GM12892 (cell line): ENCODE measurements at regions not wholly inside any gene's neighbourhood (a gene's known extent, or its start where the extent isn't known, plus 50 kb on each side); places are given as distances from the start of the nearest gene placed in this dataset.
"Not testable (repeated sequence)": the region's sequence is repeated elsewhere in the genome, so short reads cannot be mapped to it uniquely, and the experiment has no call there.

Experiments
- DNase-seq: peaks from one replicate; pipeline ENCODE4 v3.0.0; 2011; ENCODE audit not compliant: insufficient read length
- FAIRE-seq: peaks from 2 replicates; lab custom pipeline; 2011; peaks lifted over from hg19 to GRCh38; lab: Jason Lieb, UNC

DNA sequence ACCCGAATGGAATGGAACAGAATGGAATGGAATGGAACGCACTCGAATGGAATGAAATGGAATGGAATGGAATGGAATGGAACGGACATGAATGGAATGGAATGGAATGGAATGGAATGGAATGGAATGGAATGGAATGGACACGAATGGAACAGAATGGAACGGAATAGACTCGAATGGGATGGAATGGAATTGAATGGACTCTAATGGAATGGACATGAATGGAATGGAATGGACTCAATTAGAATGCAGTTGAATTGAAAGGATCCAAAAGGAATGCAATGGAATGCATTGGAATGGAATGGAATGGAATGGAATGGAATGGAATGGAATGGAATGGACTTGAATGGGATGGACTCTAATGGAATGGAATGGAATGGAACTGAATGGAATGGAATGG is 102.2 kb upstream of the FBXO28 start:
- FAIRE-seq, DNase-seq: not testable (repeated sequence)

DNA sequence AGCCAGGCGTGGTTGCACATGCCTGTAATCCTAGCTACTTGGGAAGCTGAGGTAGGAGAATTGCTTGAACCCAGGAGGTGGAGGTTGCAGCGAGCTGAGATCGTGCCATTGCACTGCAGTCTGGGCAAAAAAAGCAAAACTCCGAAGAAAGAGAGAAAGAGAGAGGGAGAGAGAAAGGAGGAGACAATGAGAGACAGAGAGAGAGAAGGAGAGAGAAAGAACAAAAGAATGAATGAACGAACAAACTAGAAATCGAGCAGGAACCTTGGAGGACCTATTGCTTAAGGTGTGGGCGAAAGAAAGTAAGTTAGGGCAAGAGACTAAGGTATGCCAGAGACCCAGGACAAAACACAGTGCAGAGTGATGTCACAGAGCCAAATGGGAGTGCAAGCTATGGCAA is 102.8 kb upstream of the FBXO28 start:
- FAIRE-seq, DNase-seq: not testable (repeated sequence)

DNA sequence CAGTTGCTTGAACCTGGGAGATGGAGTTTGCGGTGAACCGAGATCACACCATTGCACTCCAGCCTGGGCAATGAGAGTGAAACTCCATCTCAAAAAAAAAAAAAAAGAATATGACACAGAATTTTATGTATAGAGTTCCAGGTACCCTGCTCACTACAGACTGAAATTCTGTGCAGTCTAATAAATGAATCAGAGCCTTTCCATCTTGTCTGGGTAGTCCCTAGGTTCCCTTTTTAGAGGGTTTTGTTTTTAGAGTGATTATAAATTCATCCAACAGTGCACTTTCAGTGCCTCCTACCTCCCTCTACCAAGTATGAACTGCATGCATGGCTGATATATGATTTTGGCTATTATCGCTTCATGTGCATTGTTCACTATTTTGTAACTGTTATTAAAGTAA is 107.9 kb upstream of the FBXO28 start:
- FAIRE-seq, DNase-seq: not testable (repeated sequence)

DNA sequence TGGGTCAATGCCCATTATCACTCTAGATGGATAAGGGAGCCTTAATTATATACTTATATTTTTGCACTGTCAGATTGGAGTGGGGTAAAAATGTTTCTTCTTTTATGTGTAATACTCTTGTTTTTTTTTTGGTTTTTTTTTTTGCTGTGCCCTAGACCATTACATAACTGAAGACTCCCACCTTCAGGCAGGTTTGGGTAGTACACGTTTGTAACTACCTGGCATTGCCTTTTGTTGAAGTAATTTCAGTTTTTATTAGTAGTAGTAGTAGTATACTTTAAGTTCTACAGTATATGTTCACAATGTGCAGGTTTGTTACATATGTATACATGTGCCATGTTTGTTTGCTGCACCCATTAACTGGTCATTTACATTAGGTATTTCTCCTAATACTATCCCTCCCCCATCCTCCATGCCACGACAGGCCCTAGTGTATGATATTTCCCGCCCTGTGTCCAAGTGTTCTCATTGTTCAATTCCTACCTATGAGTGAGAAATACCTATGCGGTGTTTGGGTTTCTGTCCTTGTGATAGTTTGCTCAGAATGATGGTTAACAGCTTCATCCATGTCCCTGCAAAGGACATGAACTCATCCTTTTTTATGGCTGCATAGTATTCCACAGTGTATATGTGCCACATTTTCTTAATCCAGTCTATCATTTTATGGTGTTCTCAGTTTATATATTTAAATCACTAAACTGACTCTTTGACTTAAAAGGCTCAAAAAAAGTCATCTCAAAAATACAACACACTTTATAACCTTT is 109.2 kb upstream of the FBXO28 start:
- not testable (repeated sequence) for DNase-seq, FAIRE-seq

DNA sequence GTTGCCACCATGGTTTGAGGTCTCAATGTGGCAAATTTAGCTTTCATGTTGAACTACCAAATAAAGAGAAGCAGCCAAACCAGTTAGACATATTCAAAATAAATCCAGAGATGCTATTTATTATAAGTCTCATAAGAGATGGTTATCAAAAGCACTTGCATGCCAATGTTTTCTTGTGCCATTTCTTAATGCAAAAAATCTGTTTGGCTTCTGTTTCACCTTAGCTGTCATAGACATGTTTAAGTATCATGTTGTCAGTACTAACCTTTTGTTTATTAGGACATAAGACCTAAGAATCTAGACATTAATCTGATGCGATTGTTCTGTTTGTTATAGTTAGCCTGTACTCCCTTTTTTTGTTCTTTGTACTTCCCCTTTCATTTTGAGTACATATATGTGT is 110.0 kb upstream of the FBXO28 start:
- not testable (repeated sequence) for DNase-seq, FAIRE-seq

DNA sequence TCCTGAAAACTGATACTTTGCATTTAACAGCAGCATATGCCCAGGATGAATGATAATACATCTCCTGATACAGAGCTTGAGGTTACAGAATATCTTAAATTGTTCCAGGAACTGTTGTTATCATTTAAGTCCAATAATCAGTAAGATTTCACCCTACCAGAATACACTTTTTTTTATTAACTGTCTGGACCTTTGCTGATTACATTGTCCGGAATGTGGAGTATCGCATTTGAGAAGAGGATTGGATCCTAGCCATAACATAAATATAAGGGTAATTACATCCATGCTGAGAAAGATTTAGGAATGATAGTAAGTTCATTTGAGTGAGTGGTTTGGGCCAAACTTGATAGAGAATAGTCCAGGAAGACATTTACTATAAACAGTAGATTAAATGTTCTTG is 112.2 kb upstream of the FBXO28 start:
- FAIRE-seq, DNase-seq: not testable (repeated sequence)

DNA sequence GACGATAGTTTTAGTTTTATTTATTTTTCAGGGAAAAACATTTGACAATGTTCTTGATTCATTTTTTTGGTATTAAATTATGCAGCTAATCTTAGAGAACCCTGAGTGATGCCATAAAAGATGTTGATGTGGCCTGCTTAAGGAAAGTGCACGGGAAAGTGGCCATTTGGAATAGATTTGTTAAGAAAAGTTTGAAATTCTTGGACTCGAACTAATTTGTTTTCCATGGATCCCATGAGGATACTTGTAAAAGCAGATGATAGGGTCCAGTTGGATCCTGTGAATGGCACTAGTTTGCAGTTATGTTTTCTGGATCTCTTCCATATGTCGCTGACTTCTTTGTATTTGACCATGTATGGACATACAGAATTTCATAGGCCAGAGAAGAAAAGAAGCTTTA is 114.2 kb upstream of the FBXO28 start:
- not testable (repeated sequence) for DNase-seq, FAIRE-seq

DNA sequence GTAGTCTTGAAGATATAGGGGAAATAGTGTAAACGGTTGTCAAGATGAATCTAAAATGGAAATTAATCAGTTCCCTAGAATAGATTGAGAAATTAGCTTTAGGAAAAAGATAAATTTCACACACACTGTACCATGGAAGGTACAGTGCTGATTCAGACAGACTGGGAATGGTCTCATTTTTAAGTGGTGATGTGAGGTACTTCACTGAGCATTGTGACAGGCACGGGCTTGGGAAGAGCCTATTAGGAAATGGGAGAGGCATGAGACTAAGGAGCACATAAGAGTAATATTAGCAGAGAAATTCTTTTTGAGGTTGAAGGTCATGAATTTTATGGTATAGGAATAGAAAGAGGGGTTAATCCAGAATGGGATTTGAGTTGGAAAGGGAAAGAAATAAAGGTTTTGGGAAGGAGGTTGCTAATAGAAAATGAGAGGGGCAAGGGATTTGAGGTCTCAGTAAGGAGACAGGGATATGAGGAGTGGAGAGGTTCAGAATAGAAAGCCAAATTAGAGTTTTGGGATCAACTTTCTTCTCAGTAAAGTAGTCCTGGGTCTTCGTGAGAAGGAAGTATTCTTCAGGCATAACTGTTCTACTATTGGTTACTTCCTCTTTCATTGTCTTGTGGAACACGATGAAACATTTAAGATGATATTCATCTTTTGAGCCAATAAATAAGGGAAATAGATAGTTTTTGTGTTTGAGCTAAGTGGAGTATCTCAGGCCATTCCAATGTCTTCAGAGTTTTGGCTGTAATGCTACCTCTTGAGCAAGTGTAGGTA is 115.0 kb upstream of the FBXO28 start:
- DNase-seq, FAIRE-seq: not testable (repeated sequence)

DNA sequence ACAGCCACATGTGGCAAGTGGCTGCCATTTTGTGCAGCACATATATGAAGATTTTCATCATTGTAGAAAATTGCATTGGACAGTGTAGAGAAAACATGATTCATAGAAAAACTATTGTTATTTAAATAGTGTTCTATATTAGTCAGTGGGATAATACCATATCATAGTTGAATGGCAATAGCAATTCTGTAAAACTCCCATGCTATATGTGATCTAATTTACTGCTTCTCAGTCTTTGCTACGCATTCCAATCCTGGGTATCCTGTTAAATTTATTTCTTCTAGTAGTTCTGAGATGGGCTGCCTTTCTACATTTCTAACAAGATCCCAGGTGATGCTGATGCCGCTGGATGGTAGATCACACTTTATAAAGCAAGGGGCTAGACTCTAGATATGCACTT is 117.5 kb upstream of the FBXO28 start:
- DNase-seq, FAIRE-seq: not testable (repeated sequence)

DNA sequence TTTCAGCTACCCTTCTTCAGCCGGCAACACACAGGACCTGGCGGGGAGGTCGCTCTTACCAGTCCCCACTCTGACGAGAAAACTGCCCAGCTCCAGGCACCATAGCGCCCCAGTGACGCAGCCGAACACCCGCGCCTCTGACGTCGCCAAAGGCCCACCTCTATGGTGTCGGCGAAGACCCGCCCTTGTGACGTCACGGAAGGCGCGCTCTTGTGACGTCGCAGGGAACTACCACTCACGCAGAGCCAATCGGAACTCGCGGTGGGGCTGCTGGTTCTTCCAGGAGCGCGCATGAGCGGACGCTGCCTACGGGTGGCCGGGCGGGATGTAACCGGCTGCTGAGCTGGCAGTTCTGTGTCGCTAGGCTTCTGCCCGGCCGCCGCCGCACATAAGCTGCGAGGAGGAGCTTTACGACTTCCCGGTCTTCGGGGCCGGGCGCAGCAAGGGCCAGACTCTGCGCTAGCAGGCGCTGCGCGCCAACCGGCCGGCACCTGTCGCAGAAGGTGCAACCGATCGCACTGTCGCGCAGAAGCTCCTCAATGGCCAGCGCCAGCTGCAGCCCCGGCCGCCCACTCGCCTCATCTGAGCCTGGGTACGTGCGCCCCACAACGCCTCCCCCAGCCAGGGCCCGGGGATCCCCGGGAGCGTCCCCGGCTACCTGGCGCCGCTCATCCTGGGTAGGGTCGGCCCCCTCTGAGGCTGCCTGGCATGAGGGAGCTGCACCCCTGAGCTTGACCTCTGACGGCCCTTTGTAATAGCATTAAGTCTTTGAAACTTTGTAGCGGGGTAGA is 121.3 kb upstream of the FBXO28 start:
- peak; percentile 83 for FAIRE-seq

DNA sequence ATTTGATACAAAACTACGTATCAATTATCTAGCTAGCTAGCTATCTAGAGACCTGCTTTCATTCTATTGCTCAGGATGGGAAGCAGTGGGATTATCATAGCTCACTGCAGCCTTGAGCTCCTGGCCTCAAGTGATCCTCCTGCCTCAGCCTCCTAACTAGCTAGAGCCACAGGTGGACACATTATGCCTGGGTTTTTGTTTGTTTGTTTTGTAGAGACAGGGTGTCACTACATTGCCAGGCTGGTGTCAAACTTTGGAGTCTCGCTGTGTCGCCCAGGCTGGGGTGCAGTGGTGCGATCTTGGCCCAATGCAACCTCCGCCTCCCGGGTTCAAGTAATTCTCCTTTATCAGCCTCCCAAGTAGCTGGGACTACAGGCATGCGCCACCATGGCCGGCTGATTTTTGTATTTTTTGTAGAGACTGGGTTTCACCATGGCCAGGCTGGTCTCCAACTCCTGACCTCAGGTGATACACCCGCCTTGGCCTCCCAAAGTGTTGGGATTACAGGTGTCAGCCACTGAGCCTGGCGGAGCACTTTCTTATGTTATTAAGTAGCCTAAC is 122.5 kb upstream of the FBXO28 start:
- DNase-seq, FAIRE-seq: not testable (repeated sequence)

More for the DNA sequence above, 121.3 kb upstream of the FBXO28 start:
- peak; percentile 58 for DNase-seq

DNA sequence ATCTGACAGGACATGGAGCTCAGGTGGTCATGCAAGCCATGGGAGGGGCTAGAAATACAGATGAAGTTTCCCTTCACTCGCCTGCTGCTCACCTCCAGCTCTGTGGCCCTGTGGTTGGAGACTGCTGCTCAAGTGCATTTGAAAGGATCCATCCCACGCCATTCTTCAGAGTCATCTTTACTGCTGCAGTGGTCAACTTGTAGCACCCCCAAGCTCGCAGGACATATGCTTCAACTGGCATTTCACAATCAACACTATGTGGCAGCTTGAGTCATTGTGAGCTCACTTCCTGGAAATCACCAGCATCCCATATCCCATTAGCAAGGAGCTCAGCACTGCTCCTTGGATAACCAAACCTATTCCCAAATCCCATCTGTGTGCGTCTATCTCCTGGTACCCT is 116.2 kb upstream of the TP53BP2 start:
- not testable (repeated sequence) for FAIRE-seq, DNase-seq

DNA sequence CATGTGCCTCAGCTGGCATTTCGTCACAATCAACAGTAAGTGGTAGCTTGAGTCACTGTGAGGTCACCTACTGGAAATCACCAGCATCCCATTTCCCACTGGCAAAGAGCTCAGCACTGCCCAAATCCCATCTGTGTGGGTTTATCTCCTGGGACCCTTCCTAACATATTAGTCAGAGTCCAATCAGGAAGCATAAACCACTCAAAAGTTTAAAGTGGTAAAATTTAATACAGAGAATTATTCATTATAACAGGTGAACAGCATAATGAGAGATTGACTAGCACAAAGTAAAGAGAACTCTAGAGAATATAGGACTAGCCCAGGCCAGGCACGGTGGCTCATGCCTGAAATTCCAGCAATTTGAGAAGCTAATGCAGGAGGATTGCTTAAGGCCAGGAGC is 107.1 kb upstream of the TP53BP2 start:
- FAIRE-seq, DNase-seq: not testable (repeated sequence)

DNA sequence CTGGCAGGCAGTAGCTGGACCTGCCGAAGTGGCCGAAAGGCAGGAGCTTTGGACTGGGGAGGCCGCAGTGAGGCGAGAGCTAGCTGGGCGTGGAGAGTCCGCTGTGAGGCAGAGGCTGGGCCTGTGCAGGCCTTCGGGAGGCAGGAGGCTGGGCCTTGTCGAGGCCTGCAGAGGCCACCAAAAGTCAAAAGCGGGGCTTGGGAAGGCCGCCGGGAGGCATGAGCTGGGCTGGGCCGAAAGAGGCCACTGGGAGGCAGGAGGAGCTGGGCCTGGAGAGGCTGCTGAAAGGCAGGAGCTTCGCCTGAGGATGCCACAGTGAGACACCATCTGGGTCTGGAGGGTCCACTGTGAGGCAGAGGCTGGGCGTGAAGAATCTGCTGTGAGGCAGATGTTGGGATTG is 105.8 kb upstream of the TP53BP2 start:
- not testable (repeated sequence) for FAIRE-seq

DNA sequence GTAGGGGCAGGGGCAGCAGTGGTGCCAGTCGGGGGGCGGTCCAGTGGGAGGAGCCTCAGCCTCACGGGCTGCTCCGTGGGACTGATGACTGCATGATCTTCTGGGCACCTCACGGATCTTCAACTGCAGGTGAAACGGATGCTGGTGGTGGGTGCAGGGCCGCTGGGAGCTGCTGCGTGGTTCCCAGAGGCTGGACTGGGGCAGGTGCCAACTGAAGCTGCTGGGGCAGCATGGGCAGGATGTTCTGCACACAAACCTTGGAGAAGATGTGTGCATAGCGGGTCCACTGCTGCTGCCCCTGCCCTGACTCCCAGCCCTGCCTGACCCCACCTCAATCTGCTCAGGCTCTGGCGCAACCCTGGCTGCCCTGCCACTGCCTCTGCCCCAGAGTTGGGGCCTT is 104.2 kb upstream of the TP53BP2 start:
- DNase-seq, FAIRE-seq: not testable (repeated sequence)

More for the DNA sequence above, 105.8 kb upstream of the TP53BP2 start:
- not testable (repeated sequence) for DNase-seq

DNA sequence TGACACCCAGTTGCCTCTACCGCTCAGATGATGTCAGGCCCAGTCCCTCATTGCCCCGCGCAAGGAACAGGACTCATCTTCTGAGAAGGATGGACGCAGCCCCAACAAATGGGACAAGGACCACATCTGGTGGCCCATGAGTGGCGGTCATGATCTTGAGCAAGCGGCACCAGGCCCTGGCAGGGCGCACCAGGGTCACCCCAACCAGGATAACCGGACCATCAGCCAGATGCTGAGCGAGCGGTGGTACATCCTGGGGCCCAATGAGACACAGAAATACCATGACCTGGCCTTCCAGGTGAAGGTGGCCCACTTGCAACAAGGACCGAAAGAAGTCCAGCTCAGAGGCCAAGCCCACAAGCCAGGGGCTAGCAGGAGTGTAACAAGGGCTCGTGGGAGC is 102.3 kb upstream of the TP53BP2 start:
- not testable (repeated sequence) for DNase-seq, FAIRE-seq

DNA sequence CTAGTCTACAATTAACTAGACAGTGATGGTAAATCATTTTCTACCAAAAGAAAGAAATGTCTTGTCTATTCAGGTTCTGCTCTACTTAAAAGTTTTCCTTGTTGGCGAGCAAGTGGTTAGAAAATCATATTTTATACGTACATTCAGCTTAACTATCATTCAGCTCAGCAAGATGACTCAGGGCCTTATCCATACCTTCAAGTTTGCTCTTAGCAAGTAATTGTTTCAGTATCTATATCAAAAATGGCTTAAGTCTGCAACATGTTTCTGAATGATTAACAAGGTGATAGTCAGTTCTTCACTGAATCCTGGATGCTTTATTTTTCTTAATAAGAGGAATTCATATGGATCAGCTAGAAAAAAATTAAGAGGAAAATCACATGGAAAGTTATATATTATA is 90.8 kb upstream of the TP53BP2 start:
- not testable (repeated sequence) for FAIRE-seq, DNase-seq

DNA sequence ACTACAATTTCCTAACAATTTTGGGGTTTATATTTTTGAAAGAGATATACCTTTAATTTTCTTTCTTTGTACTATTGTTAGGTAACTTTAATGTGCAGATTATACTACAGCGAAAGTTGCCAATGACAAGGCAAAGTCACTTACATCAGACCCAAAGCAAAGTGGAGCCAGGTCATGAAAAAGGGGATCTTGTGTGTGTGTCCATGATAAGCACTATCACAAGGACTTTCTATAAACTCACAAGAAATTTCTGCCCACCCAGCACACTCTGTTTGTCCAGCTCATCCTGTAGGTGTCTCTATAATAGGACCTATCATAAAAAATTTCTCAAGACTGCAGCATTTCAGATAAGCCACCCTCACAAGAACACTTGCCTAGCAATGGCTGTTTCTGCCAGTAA is 85.7 kb upstream of the TP53BP2 start:
- not testable (repeated sequence) for DNase-seq, FAIRE-seq

DNA sequence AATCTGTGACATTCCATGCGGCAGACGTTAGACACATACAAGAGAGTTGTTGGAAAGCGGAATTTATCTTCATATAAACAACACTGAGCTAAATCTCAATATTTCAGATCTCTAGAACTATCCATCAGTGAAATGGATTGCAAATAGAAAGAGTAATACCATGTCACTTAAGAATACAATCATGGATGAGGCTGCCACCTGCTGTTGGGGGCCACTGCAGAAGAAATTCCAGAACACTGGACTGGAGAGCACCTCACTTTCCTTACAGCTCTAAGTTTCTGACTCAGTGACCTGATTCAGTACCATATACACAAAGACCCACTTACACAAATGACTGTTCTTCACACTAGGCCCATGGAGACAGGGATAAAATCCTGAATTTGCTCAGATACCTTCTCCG is 75.1 kb upstream of the TP53BP2 start:
- not testable (repeated sequence) for FAIRE-seq

DNA sequence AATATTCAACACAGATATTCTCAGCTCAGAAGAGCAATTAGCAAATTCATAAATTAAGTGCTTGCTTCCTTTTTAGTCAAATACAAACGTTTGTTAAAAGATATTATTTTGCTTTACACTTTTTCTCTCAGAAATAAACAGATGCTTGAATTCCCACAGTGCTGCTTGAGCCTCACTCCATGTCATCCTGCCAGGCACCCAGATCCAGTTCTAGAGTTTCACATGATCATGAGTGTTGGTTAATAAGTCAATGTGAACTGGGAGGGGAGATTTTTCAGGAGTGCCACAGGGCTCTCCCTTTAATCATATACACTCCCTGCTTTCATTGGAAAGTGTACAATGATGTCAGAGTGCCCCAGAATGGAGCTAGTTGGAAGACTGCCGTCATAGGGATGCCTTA is 69.7 kb upstream of the TP53BP2 start:
- FAIRE-seq, DNase-seq: not testable (repeated sequence)

More for the DNA sequence above, 75.1 kb upstream of the TP53BP2 start:
- not testable (repeated sequence) for DNase-seq
